ENCODE measurements at regions not wholly inside any gene's neighbourhood (a gene's known extent, or its start where the extent isn't known, plus 50 kb on each side); places are given as distances from the start of the nearest gene placed in this dataset.

GRCh38 chr6:113406048-113406695 is 451.0 kb upstream of the MARCKS start:
- TF ChIP-seq TAF1 (IDR thresholded peaks at IDR 0.05; ENCODE audit: borderline replicate concordance, insufficient read depth, low read length) (no peak), POLR2AphosphoS5 (IDR thresholded peaks at IDR 0.05; ENCODE audit: low read depth, low read length) (no peak), SIN3A (IDR thresholded peaks at IDR 0.05; ENCODE audit: borderline replicate concordance, insufficient read depth, low read length) (no peak), FOXP2 (optimal IDR thresholded peaks at IDR 0.05; ENCODE audit: borderline replicate concordance, extremely low read depth, extremely low read length, insufficient read depth) (no peak)
- TF ChIP-seq, protein P1, sequence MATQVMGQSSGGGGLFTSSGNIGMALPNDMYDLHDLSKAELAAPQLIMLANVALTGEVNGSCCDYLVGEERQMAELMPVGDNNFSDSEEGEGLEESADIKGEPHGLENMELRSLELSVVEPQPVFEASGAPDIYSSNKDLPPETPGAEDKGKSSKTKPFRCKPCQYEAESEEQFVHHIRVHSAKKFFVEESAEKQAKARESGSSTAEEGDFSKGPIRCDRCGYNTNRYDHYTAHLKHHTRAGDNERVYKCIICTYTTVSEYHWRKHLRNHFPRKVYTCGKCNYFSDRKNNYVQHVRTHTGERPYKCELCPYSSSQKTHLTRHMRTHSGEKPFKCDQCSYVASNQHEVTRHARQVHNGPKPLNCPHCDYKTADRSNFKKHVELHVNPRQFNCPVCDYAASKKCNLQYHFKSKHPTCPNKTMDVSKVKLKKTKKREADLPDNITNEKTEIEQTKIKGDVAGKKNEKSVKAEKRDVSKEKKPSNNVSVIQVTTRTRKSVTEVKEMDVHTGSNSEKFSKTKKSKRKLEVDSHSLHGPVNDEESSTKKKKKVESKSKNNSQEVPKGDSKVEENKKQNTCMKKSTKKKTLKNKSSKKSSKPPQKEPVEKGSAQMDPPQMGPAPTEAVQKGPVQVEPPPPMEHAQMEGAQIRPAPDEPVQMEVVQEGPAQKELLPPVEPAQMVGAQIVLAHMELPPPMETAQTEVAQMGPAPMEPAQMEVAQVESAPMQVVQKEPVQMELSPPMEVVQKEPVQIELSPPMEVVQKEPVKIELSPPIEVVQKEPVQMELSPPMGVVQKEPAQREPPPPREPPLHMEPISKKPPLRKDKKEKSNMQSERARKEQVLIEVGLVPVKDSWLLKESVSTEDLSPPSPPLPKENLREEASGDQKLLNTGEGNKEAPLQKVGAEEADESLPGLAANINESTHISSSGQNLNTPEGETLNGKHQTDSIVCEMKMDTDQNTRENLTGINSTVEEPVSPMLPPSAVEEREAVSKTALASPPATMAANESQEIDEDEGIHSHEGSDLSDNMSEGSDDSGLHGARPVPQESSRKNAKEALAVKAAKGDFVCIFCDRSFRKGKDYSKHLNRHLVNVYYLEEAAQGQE (IDR thresholded peaks at IDR 0.05; ENCODE audit: insufficient read depth in 1 of 2, low read depth in 2 of 2, low read length in 2 of 2), result no peak
